Endothelial cell of umbilical vein (primary cell): ENCODE measurements at regions not wholly inside any gene's neighbourhood (a gene's known extent, or its start where the extent isn't known, plus 50 kb on each side); places are given as distances from the start of the nearest gene placed in this dataset.

Experiments
- BruUV-seq: library from RNA; stranded (reverse); fragments of 400-500 nt; replicated peaks from 2 replicates; lab custom pipeline; 2021; lab: Mats Ljungman, UMichigan
- CTCF ChIA-PET: fragments of 300-600, 350-600 bp; sonication (Branson Sonifier 250); formaldehyde crosslinking; loops from one replicate; lab custom pipeline; 2021; ENCODE audit warnings: antibody characterized with exemption, inconsistent platforms; lab: Charles Lee
- POLR2A ChIA-PET: fragments of 300-600, 350-600 bp; sonication (Branson Sonifier 250); formaldehyde crosslinking; loops from one replicate; lab custom pipeline; 2021; ENCODE audit warnings: antibody characterized with exemption, inconsistent platforms; lab: Charles Lee
- DNase-seq: peaks from one replicate; pipeline ENCODE4 v3.0.0-alpha.2; 2011; ENCODE audit warnings: low read depth, low spot score
- FAIRE-seq: peaks from 2 replicates; lab custom pipeline; 2011; peaks lifted over from hg19 to GRCh38; lab: Jason Lieb, UNC
- H2AFZ ChIP-seq: 2 replicates; pipeline ENCODE4 v1.6.0; 2012; ENCODE audit warnings: low read depth, low read length, control low read depth, inconsistent platforms
- H3K27ac ChIP-seq: 2 replicates; pipeline ENCODE4 v1.5.1; 2011; ENCODE audit warnings: low read depth, mild to moderate bottlenecking, control low read depth, low read length, moderate library complexity; ENCODE audit not compliant: insufficient read depth
- H3K27me3 ChIP-seq, 2 experiments: 2 replicates each; pipeline versions ENCODE4 v1.6.0 to v1.6.1; 2011; ENCODE audit warnings: low read length in 2 of 2, mixed read lengths in 1 of 2; ENCODE audit not compliant: control insufficient read depth in 2 of 2, insufficient read depth in 2 of 2
- H3K36me3 ChIP-seq, 2 experiments: 2 replicates in 1 of 2; 3 replicates in 1 of 2; pipeline ENCODE4 v1.5.1; 2011; ENCODE audit warnings: low read length in 2 of 2, mild to moderate bottlenecking in 1 of 2, moderate library complexity in 1 of 2; ENCODE audit not compliant: control insufficient read depth in 2 of 2, insufficient read depth in 2 of 2; ENCODE audit errors: extremely low read depth in 1 of 2
- H3K4me1 ChIP-seq: 3 replicates; pipeline ENCODE4 v1.5.1; 2011; ENCODE audit warnings: mild to moderate bottlenecking, low read length; ENCODE audit not compliant: control insufficient read depth, insufficient read depth; ENCODE audit errors: extremely low read depth
- H3K4me2 ChIP-seq: 2 replicates; pipeline ENCODE4 v1.6.1; 2011; ENCODE audit warnings: low read length, control low read depth, mixed read lengths; ENCODE audit not compliant: insufficient read depth
- H3K4me3 ChIP-seq, 3 experiments: fragments of 200-600 bp in 1 of 3; sonication (generic), shearing (Covaris generic) in 1 of 3; replicated peaks in 1 of 3; 2 replicates each; pipeline ENCODE4 v1.5.1; 2011 to 2016; ENCODE audit warnings: control low read depth in 3 of 3, low read length in 3 of 3, mild to moderate bottlenecking in 2 of 3, inconsistent platforms in 1 of 3, low read depth in 1 of 3, moderate library complexity in 1 of 3; ENCODE audit not compliant: insufficient read depth in 1 of 3
- H3K79me2 ChIP-seq: 2 replicates; pipeline ENCODE4 v1.6.0; 2012; ENCODE audit warnings: low read length, inconsistent platforms; ENCODE audit not compliant: control insufficient read depth, insufficient read depth
- H3K9ac ChIP-seq: replicated peaks from 2 replicates; pipeline ENCODE3; 2011; ENCODE audit warnings: low read length, control low read depth; ENCODE audit not compliant: insufficient read depth; ENCODE audit errors: extremely low read depth
- H3K9me1 ChIP-seq: replicated peaks from 3 replicates; pipeline ENCODE4 v1.6.0; 2011; ENCODE audit warnings: mild to moderate bottlenecking, low read length; ENCODE audit not compliant: control insufficient read depth, insufficient read depth; ENCODE audit errors: extremely low read depth
- H3K9me3 ChIP-seq: replicated peaks from 2 replicates; pipeline ENCODE4 v1.5.1; 2012; ENCODE audit warnings: low read length, inconsistent platforms; ENCODE audit not compliant: control insufficient read depth, insufficient read depth
- H4K20me1 ChIP-seq: replicated peaks from 2 replicates; pipeline ENCODE3; 2011; ENCODE audit warnings: mild to moderate bottlenecking, low read length; ENCODE audit not compliant: control insufficient read depth, insufficient read depth; ENCODE audit errors: extremely low read depth
- CTCF ChIP-seq, 2 donors: IDR thresholded peaks; 1 replicate in 1 of 2; 2 replicates in 1 of 2; pipeline ENCODE4 v1.5.1; 2011; ENCODE audit warnings: low read length in 2 of 2, mild to moderate bottlenecking in 2 of 2, moderate library complexity in 2 of 2, control low read depth in 1 of 2, inconsistent platforms in 1 of 2, low read depth in 1 of 2; ENCODE audit not compliant: insufficient read depth in 1 of 2; ENCODE audit errors: extremely low read depth in 1 of 2
- JUN ChIP-seq: IDR thresholded peaks from 2 replicates; pipeline ENCODE4 v1.6.1; 2011; ENCODE audit warnings: borderline replicate concordance, low read depth; ENCODE audit not compliant: insufficient read length, insufficient read depth
- MAX ChIP-seq: IDR thresholded peaks from 2 replicates; pipeline ENCODE4 v1.6.1; 2011; ENCODE audit not compliant: insufficient read depth, insufficient read length
- dilution Hi-C: fragments of 300-500 bp; cut with MboI; formaldehyde crosslinking; loops from one replicate; pipeline ENCODE4 v1.15.0; 2019; ENCODE audit warnings: low sequenced_read_pairs; ENCODE audit not compliant: extremely low pct_ligation_motif_present
- intact Hi-C: fragments of 100-400 bp; cut with micrococcal nuclease; formaldehyde crosslinking; loops from one replicate; pipeline ENCODE4 v1.10.0; 2022

GRCh38 chr10:28883741-28884423 is 206.6 kb downstream of the BAMBI start:
- TF ChIP-seq CTCF (IDR thresholded peaks at IDR 0.05; ENCODE audit: extremely low read depth in 1 of 2, insufficient read depth in 1 of 2, low read depth in 1 of 2, low read length in 2 of 2) (no peak), MAX (no peak), JUN (no peak)
- Histone ChIP-seq H3K4me3 (no peak overlapping the region), H2AFZ (no peak overlapping the region), H3K9me3 (no peaks in the 10 kb centered on the region), H3K4me1 (peaks cover 2% of the 10 kb centered on the region), H3K9me1 (no peaks in the 10 kb centered on the region), H3K9ac (no peak overlapping the region), H4K20me1 (no peaks in the 10 kb centered on the region), H3K27ac (no peak overlapping the region), H3K36me3 (no peaks in the 10 kb centered on the region), H3K27me3 (no peaks in the 10 kb centered on the region), H3K4me2 (no peak overlapping the region), H3K79me2 (no peaks in the 10 kb centered on the region)
- DNase-seq (no peak), FAIRE-seq (no peak)
- dilution Hi-C loops (no loop called here), intact Hi-C loops (no loop called here)
- ChIA-PET POLR2A (no interaction called here), CTCF (no interaction called here)
- no TSS peak for BruUV-seq
